Heart right ventricle (tissue), 16 donors: ENCODE measurements at regions not wholly inside any gene's neighbourhood (a gene's known extent, or its start where the extent isn't known, plus 50 kb on each side); places are given as distances from the start of the nearest gene placed in this dataset.
A peak's percentile ranks its signal among the peaks of the same experiment; 100 is the strongest.

Experiments used
- ATAC-seq, 8 donors: fragments of 200-7000 bp; cut with Tn5 transposase; one replicate each; pipeline ENCODE4 v1.9.1; 2020; ENCODE audit warnings: mild to moderate bottlenecking in 8 of 8, moderate library complexity in 8 of 8, moderate number of reproducible peaks in 1 of 8
- DNase-seq, 2 donors: peaks; one replicate each; pipeline ENCODE4 v3.0.0-alpha.2; 2020
- H3K27ac ChIP-seq, 10 donors: fragments of 200-600 bp; sonication (generic) in 2 of 10; one replicate each; pipeline versions ENCODE4 v1.5.0 to v1.8.0; 2020 to 2022; ENCODE audit warnings: mild to moderate bottlenecking in 3 of 10
- H3K27me3 ChIP-seq, 7 donors: fragments of 200-600 bp; one replicate each; pipeline ENCODE4 v1.8.0; 2021 to 2022; ENCODE audit warnings: mild to moderate bottlenecking in 2 of 7
- H3K36me3 ChIP-seq, 9 donors: fragments of 200-600 bp; sonication (generic) in 1 of 9; one replicate each; pipeline versions ENCODE4 v1.5.0 to v1.8.0; 2020 to 2022; ENCODE audit warnings: mild to moderate bottlenecking in 2 of 9
- H3K4me1 ChIP-seq, 9 donors: fragments of 200-600 bp; sonication (generic) in 1 of 9; one replicate each; pipeline versions ENCODE4 v1.5.0 to v1.8.0; 2020 to 2022; ENCODE audit warnings: mild to moderate bottlenecking in 4 of 9
- H3K4me3 ChIP-seq, 10 donors: fragments of 200-600 bp; sonication (generic) in 2 of 10; one replicate each; pipeline versions ENCODE4 v1.5.0 to v1.8.0; 2020 to 2022; ENCODE audit warnings: mild to moderate bottlenecking in 7 of 10, moderate library complexity in 2 of 10
- H3K9me3 ChIP-seq, 11 donors: fragments of 200-600 bp in 10 of 11; sonication (generic) in 2 of 11; one replicate each; pipeline versions ENCODE4 v1.5.0 to v1.8.0; 2013 to 2022; ENCODE audit warnings: mild to moderate bottlenecking in 2 of 11, control low read depth in 1 of 11, moderate library complexity in 1 of 11
- WGBS, 2 donors: extraction: QIAGEN DNeasy Blood & Tissue Kit; methylation state at CpG; one replicate each; pipeline ENCODE4 v1.1.7; 2013; ENCODE audit warnings: inconsistent platforms in 1 of 2; 5-methylcytosine and 5-hydroxymethylcytosine counted together
- intact Hi-C, 10 donors: fragments of 100-400 bp; cut with DNase I; formaldehyde crosslinking; loops; one replicate each; pipeline versions ENCODE4 v1.11.1 to v1.14.2; 2022
- TF ChIP-seq, protein P1 (sequence below), 9 donors: fragments of 200-600 bp; sonication (generic) in 2 of 9; IDR thresholded peaks; one replicate each; pipeline versions ENCODE4 v1.5.0 to v1.8.0; 2021 to 2022; ENCODE audit warnings: antibody characterized with exemption in 9 of 9, mild to moderate bottlenecking in 5 of 9, moderate library complexity in 1 of 9
- donor health status: Arrhythmogenic right ventricular cardiomyopathy.
- donor health status: ischemic (EF 13 %, LVEDD 7.1; RV severe dilation, severe dysfunction).
- donor health status: healthy with polysubstance abuse.
- donor health status: DM: no; HTN: yes; CAD: no.
- donor health status: DM: no; HTN: no; CAD: no.
- donor health status: ischemic (EF 25% LVEDD 6.9; RV normal size, moderate dysfunction).
- donor health status: ischemic (EF 25% LVEDD 5.7; RV mildly dilated, moderate dysfunction).
- donor health status: healthy.
- donor health status: DM: yes; HTN: yes; CAD: no.
- donor health status: Ischemic cardiomyopathy.
- donor health status: ischemic (EF 35%, LVEDD 5.7; RV mildly dilated, moderate dysfunction).
- donor health status: nonischemic (EF 11% LVEDD 7.7; RV severe dilation, severe dysfunction).
- donor health status: DM: yes; HTN: yes; CAD: no.
- donor health status: PGD.
- donor health status: ischemic (EF 29% LVEDD 5.4; RV normal size, mild dysfunction).
- donor health status: nonischemic (EF 23%, LVEDD 6.1; RV moderate dilation, normal function).

DNA sequence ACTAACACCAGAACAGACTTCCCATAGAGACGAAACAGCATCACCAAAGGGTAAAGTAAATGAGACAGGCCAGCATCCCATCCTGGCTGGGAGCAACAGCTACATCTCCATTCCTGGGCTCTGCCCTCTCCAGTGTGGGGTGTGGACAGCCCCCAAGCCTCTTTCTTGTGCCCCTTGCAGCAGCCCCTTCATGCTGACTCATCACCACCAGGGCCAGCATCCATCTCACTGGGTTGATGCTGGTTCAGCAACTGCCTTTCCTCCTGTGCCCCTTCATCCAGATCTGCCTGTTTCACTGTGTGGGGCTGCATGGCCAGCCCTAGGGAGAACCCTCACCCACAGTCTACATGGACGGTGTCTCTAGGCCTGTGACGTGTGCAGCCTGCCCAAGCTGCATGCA, 569.1 kb upstream of the TBX3 start:
- intact Hi-C loops = no loop called here
- ATAC-seq (no peak), DNase-seq (no peak)
- H3K4me3 ChIP-seq = no peak overlapping the region
- peaks cover 0 to 22% (median 0%) of the 10 kb centered on the region in 7 donors for H3K27me3 ChIP-seq
- H3K9me3 ChIP-seq = no peaks in the 10 kb centered on the region
- H3K36me3 ChIP-seq = no peaks in the 10 kb centered on the region
- TF ChIP-seq, protein P1, sequence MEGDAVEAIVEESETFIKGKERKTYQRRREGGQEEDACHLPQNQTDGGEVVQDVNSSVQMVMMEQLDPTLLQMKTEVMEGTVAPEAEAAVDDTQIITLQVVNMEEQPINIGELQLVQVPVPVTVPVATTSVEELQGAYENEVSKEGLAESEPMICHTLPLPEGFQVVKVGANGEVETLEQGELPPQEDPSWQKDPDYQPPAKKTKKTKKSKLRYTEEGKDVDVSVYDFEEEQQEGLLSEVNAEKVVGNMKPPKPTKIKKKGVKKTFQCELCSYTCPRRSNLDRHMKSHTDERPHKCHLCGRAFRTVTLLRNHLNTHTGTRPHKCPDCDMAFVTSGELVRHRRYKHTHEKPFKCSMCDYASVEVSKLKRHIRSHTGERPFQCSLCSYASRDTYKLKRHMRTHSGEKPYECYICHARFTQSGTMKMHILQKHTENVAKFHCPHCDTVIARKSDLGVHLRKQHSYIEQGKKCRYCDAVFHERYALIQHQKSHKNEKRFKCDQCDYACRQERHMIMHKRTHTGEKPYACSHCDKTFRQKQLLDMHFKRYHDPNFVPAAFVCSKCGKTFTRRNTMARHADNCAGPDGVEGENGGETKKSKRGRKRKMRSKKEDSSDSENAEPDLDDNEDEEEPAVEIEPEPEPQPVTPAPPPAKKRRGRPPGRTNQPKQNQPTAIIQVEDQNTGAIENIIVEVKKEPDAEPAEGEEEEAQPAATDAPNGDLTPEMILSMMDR (IDR thresholded peaks at IDR 0.05) = no peak
- no peaks in the 10 kb centered on the region for H3K4me1 ChIP-seq
- WGBS, 2 donors = 85 to 89% methylated on average over 3 of the region's 3 CpGs
- H3K27ac ChIP-seq = no peak overlapping the region

- intact Hi-C loops = no loop called here
- DNase-seq (no peak), ATAC-seq (no peak)
- no peaks in the 10 kb centered on the region for H3K9me3 ChIP-seq
- no peaks in the 10 kb centered on the region for H3K4me1 ChIP-seq
- TF ChIP-seq, protein P1 (IDR thresholded peaks at IDR 0.05) = no peak
- WGBS, 2 donors = 67 to 79% methylated on average over 6 of the region's 6 CpGs
- H3K27me3 ChIP-seq = peaks cover 0 to 22% (median 0%) of the 10 kb centered on the region in 7 donors
- no peak overlapping the region for H3K27ac ChIP-seq
- no peaks in the 10 kb centered on the region for H3K36me3 ChIP-seq
- H3K4me3 ChIP-seq = no peak overlapping the region
Observed at GRCh38 chr12:115251727-115252126, 567.8 kb upstream of the TBX3 start.

- no peak for DNase-seq
- intact Hi-C loops = no loop called here
- no peak for ATAC-seq
- no peaks in the 10 kb centered on the region for H3K9me3 ChIP-seq
- no peak overlapping the region for H3K27ac ChIP-seq
- H3K4me3 ChIP-seq = no peak overlapping the region
- 68 to 69% methylated on average over 3 of the region's 3 CpGs for WGBS, 2 donors
- peaks cover 0 to 13% (median 0%) of the 10 kb centered on the region in 7 donors for H3K27me3 ChIP-seq
- TF ChIP-seq, protein P1 (IDR thresholded peaks at IDR 0.05) = no peak
- H3K36me3 ChIP-seq = no peaks in the 10 kb centered on the region
- H3K4me1 ChIP-seq = peaks cover 0 to 9% (median 0%) of the 10 kb centered on the region in 9 donors
Observed at GRCh38 chr12:115249671-115250278, 565.8 kb upstream of the TBX3 start.

- intact Hi-C loops = no loop called here
- Histone ChIP-seq H3K4me3 (no peak overlapping the region), H3K27ac (no peak overlapping the region), H3K27me3 (peaks cover 0 to 7% (median 0%) of the 10 kb centered on the region in 7 donors), H3K36me3 (no peaks in the 10 kb centered on the region), H3K4me1 (peaks cover 0 to 15% (median 0%) of the 10 kb centered on the region in 9 donors), H3K9me3 (no peaks in the 10 kb centered on the region)
- TF ChIP-seq, protein P1 (IDR thresholded peaks at IDR 0.05) = no peak
- 49 to 52% methylated on average over 10 of the region's 10 CpGs for whole genome bisulfite sequencing, 2 donors
- ATAC-seq = peak in 6 of 8 donors; percentile 17 to 65 (median 54)
- DNase-seq = peak; percentile 6 to 22
Observed at GRCh38 chr12:115245020-115245419, 561.0 kb upstream of the TBX3 start.
